ENCODE measurements at regions not wholly inside any gene's neighbourhood (a gene's known extent, or its start where the extent isn't known, plus 50 kb on each side); places are given as distances from the start of the nearest gene placed in this dataset.
A peak's percentile ranks its signal among the peaks of the same experiment; 100 is the strongest.

- Histone ChIP-seq H3K4me3 (no peak overlapping the region), H3K27ac (no peak overlapping the region)
Measured at GRCh38 chr5:166947045-166947444, 1344.4 kb upstream of the WWC1 start.

GRCh38 chr5:166948679-166949078 lies 1342.8 kb upstream of the WWC1 start:
- Histone ChIP-seq H3K27ac (no peak overlapping the region), H3K4me3 (no peak overlapping the region)

GRCh38 chr5:166952048-166952447 lies 1339.4 kb upstream of the WWC1 start:
- no peak overlapping the region for H3K4me3 ChIP-seq

GRCh38 chr5:166957782-166958181 lies 1333.7 kb upstream of the WWC1 start:
- H3K4me3 ChIP-seq, result no peak overlapping the region
- H3K27ac ChIP-seq, result no peak overlapping the region

More at GRCh38 chr5:166952048-166952447, 1339.4 kb upstream of the WWC1 start:
- no peak overlapping the region for H3K27ac ChIP-seq

- no peak overlapping the region for H3K4me3 ChIP-seq
- no peak overlapping the region for H3K27ac ChIP-seq
Measured at GRCh38 chr5:166959766-166960165, 1331.7 kb upstream of the WWC1 start.

- Histone ChIP-seq H3K27ac (no peak overlapping the region), H3K4me3 (no peak overlapping the region)
Measured at GRCh38 chr5:166961028-166961427, 1330.4 kb upstream of the WWC1 start.

- Histone ChIP-seq H3K27ac (no peak overlapping the region), H3K4me3 (no peak overlapping the region)
Measured at GRCh38 chr5:166961913-166962312, 1329.5 kb upstream of the WWC1 start.

- no peak overlapping the region for H3K4me3 ChIP-seq
- H3K27ac ChIP-seq, result no peak overlapping the region
Measured at GRCh38 chr5:166962461-166962860, 1329.0 kb upstream of the WWC1 start.

- H3K4me3 ChIP-seq, result no peak overlapping the region
- no peak overlapping the region for H3K27ac ChIP-seq
Measured at GRCh38 chr5:166963596-166963995, 1327.8 kb upstream of the WWC1 start.

- Histone ChIP-seq H3K4me3 (peak overlapping the region in 4 of 7 experiments; percentile 12 to 50 (median 32)), H3K27ac (peak overlapping the region in 2 of 21 experiments; percentile 20 to 32)
Measured at GRCh38 chr5:166977911-166978422, 1313.5 kb upstream of the WWC1 start.

- Histone ChIP-seq H3K4me3 (peak overlapping the region in 6 of 7 experiments; percentile 9 to 50 (median 20)), H3K27ac (no peak overlapping the region)
Measured at GRCh38 chr5:166979307-166979895, 1312.0 kb upstream of the WWC1 start.

- Histone ChIP-seq H3K27ac (no peak overlapping the region), H3K4me3 (no peak overlapping the region)
Measured at GRCh38 chr5:166980666-166981065, 1310.8 kb upstream of the WWC1 start.

- Histone ChIP-seq H3K27ac (no peak overlapping the region), H3K4me3 (no peak overlapping the region)
Measured at GRCh38 chr5:166982226-166982625, 1309.2 kb upstream of the WWC1 start.

- no peak overlapping the region for H3K27ac ChIP-seq
- H3K4me3 ChIP-seq, result no peak overlapping the region
Measured at GRCh38 chr5:166991601-166992000, 1299.8 kb upstream of the WWC1 start.

- Histone ChIP-seq H3K27ac (no peak overlapping the region), H3K4me3 (no peak overlapping the region)
Measured at GRCh38 chr5:166992108-166992507, 1299.3 kb upstream of the WWC1 start.

- H3K27ac ChIP-seq, result peak overlapping the region in 1 of 21 experiments; percentile 21
- H3K4me3 ChIP-seq, result peak overlapping the region in 1 of 7 experiments; percentile 8
Measured at GRCh38 chr5:166992874-166993722, 1298.3 kb upstream of the WWC1 start.

- H3K4me3 ChIP-seq, result no peak overlapping the region
- H3K27ac ChIP-seq, result no peak overlapping the region
Measured at GRCh38 chr5:166994226-166994625, 1297.2 kb upstream of the WWC1 start.

- Histone ChIP-seq H3K4me3 (no peak overlapping the region), H3K27ac (no peak overlapping the region)
Measured at GRCh38 chr5:167001246-167001645, 1290.2 kb upstream of the WWC1 start.

GRCh38 chr5:167008705-167009104 lies 1282.7 kb upstream of the WWC1 start:
- H3K27ac ChIP-seq, result no peak overlapping the region
- H3K4me3 ChIP-seq, result no peak overlapping the region

GRCh38 chr5:167011196-167011595 lies 1280.2 kb upstream of the WWC1 start:
- Histone ChIP-seq H3K27ac (no peak overlapping the region), H3K4me3 (no peak overlapping the region)
